ENCODE measurements at regions not wholly inside any gene's neighbourhood (a gene's known extent, or its start where the extent isn't known, plus 50 kb on each side); places are given as distances from the start of the nearest gene placed in this dataset.

DNA sequence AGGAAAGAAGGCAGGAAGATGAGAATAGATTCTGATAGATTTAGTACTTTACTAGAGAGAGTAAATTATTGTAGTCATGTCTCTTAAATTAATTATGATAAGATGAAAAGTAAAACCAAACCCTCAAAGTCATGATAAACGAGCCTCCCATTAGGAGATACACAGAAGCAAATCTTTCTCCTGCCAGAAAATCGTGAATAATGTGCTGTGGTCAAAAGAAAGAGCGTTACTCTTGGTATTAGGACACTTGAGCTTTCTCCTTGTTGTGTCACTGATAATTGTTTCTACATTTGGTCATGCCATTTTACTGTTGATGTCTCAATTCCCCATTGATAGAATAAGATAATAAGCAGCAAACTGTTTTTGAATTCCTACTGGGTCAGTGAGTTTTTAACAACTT, 562.8 kb upstream of the TLE4 start:
- POLR2A ChIA-PET (ENCODE audit: partially characterized antibody) = no interaction called here
- Histone ChIP-seq H3K27ac (ENCODE audit: low read depth, low read length) (no peak overlapping the region), H3K9me3 (ENCODE audit: insufficient read depth in 2 of 2, low read depth in 1 of 2, low read length in 1 of 2) (no peaks in the 10 kb centered on the region), H3K79me2 (ENCODE audit: control insufficient read depth in 1 of 2, insufficient read depth in 2 of 2, low read length in 2 of 2) (no peaks in the 10 kb centered on the region), H3K14ac (ENCODE audit: insufficient read length) (no peak overlapping the region), H3K4me2 (ENCODE audit: insufficient read depth in 1 of 2, low read depth in 2 of 2, low read length in 2 of 2) (no peak overlapping the region), H4K8ac (ENCODE audit: extremely low read depth, insufficient read depth, low read length) (no peak overlapping the region), H2BK15ac (ENCODE audit: low read length) (no peak overlapping the region), H3K36me3 (ENCODE audit: control insufficient read depth in 2 of 4, insufficient read depth in 4 of 4, low read length in 3 of 4) (no peaks in the 10 kb centered on the region), H2AFZ (ENCODE audit: low read length) (no peak overlapping the region), H4K20me1 (replicated peaks in 1 of 2; ENCODE audit: control insufficient read depth in 1 of 2, insufficient read depth in 2 of 2, low read length in 2 of 2) (no peaks in the 10 kb centered on the region), H3K27me3 (replicated peaks in 1 of 4; ENCODE audit: control insufficient read depth in 3 of 4, extremely low read depth in 1 of 4, insufficient read depth in 3 of 4, low read length in 3 of 4) (no peaks in the 10 kb centered on the region; a peak in 1 of 7 replicates), H2BK12ac (ENCODE audit: low read depth, low read length) (no peak overlapping the region), H3K9ac (replicated peaks in 1 of 4; ENCODE audit: extremely low read depth in 1 of 4, low read depth in 3 of 4, low read length in 3 of 4) (no peak overlapping the region), H2BK20ac (ENCODE audit: low read length) (no peak overlapping the region), H3K4me3 (ENCODE audit: extremely low read depth in 1 of 4, insufficient read depth in 2 of 4, low read depth in 3 of 4, low read length in 4 of 4) (no peak overlapping the region), H2BK5ac (ENCODE audit: low read depth, low read length) (no peak overlapping the region), H3K23me2 (ENCODE audit: low read depth, low read length) (no peaks in the 10 kb centered on the region), H3K79me1 (ENCODE audit: low read depth, low read length) (no peaks in the 10 kb centered on the region), H3K4ac (replicated peaks; ENCODE audit: insufficient read length, low read depth, low read length) (no peak overlapping the region), H3K56ac (replicated peaks; ENCODE audit: insufficient read length, low read depth, low read length) (no peak overlapping the region), H2AK5ac (ENCODE audit: low read depth, low read length) (no peak overlapping the region), H4K5ac (ENCODE audit: insufficient read length, low read depth, low read length) (no peak overlapping the region), H2BK120ac (replicated peaks; ENCODE audit: low read depth, low read length) (no peak overlapping the region), H4K91ac (replicated peaks; ENCODE audit: insufficient read length, low read length) (no peak overlapping the region), H3K4me1 (replicated peaks in 1 of 4; ENCODE audit: control insufficient read depth in 3 of 4, insufficient read depth in 4 of 4, low read length in 3 of 4) (no peaks in the 10 kb centered on the region), H3K18ac (ENCODE audit: extremely low read depth, low read length) (no peak overlapping the region), H3K23ac (ENCODE audit: insufficient read length) (no peak overlapping the region)
- TF ChIP-seq ZNF274 (IDR thresholded peaks at IDR 0.05; ENCODE audit: borderline replicate concordance, extremely low read depth, low read length) (no peak), TAF7 (optimal IDR thresholded peaks at IDR 0.05; ENCODE audit: borderline replicate concordance, low read depth, low read length) (no peak), RNF2 (IDR thresholded peaks at IDR 0.05; ENCODE audit: borderline replicate concordance, low read depth, low read length, missing control alignments, poor library complexity, severe bottlenecking) (no peak), KDM5A (IDR thresholded peaks at IDR 0.05; ENCODE audit: low read length) (no peak), HDAC2 (IDR thresholded peaks at IDR 0.05; ENCODE audit: borderline replicate concordance in 1 of 2, low read depth in 2 of 2, low read length in 2 of 2) (no peak), EP300 (IDR thresholded peaks at IDR 0.05; ENCODE audit: borderline replicate concordance in 1 of 2, low read depth in 2 of 2, low read length in 2 of 2) (no peak), EZH2 (IDR thresholded peaks at IDR 0.05; ENCODE audit: low read depth, low read length, severe bottlenecking) (no peak)
- TF ChIP-seq, protein P1, sequence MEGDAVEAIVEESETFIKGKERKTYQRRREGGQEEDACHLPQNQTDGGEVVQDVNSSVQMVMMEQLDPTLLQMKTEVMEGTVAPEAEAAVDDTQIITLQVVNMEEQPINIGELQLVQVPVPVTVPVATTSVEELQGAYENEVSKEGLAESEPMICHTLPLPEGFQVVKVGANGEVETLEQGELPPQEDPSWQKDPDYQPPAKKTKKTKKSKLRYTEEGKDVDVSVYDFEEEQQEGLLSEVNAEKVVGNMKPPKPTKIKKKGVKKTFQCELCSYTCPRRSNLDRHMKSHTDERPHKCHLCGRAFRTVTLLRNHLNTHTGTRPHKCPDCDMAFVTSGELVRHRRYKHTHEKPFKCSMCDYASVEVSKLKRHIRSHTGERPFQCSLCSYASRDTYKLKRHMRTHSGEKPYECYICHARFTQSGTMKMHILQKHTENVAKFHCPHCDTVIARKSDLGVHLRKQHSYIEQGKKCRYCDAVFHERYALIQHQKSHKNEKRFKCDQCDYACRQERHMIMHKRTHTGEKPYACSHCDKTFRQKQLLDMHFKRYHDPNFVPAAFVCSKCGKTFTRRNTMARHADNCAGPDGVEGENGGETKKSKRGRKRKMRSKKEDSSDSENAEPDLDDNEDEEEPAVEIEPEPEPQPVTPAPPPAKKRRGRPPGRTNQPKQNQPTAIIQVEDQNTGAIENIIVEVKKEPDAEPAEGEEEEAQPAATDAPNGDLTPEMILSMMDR (IDR thresholded peaks at IDR 0.05; ENCODE audit: control extremely low read depth in 1 of 3, insufficient read depth in 1 of 3, low read depth in 1 of 3, low read length in 3 of 3) = no peak
- CTCF ChIA-PET (ENCODE audit: partially characterized antibody) = no interaction called here
- FAIRE-seq (no peak), DNase-seq (ENCODE audit: low read depth in 1 of 2, low spot score in 2 of 2) (no peak)
- WGBS, 2 experiments (ENCODE audit: extremely low coverage in 1 of 2, insufficient coverage in 1 of 2, insufficient read length in 1 of 2, insufficient replicate concordance in 2 of 2, low coverage in 1 of 2, low lambda C conversion rate in 2 of 2, missing lambda C conversion rate in 1 of 2) = 91% methylated on average over 3 of the region's 3 CpGs; no CpG with 5 or more reads in 1 of the 2 experiments
